ENCODE measurements at regions not wholly inside any gene's neighbourhood (a gene's known extent, or its start where the extent isn't known, plus 50 kb on each side); places are given as distances from the start of the nearest gene placed in this dataset.
A peak's percentile ranks its signal among the peaks of the same experiment; 100 is the strongest.

- no peak for DNase-seq
- intact Hi-C loops (cut with DNase I) = no loop called here
Observed at GRCh38 chr12:43294916-43295315, 257.1 kb downstream of the ADAMTS20 start.

DNA sequence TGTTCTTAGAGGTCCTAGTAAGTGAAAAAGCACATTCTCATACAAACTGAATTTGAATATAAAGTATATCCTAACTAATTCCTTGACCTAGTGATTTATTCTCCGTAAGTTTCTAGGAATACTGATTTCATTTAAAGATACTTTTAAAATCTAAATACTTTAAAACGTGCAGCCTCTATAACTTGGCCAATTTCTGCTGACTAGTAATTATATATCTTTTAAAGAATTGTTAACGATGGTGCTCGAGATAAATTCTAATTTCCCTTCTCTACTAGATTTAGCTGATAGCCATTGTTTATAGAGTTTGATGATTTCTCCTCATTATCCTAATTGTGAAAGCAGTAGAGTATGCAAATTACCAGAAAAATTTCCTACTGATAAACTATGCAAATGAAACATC is 257.9 kb downstream of the ADAMTS20 start:
- intact Hi-C loops (cut with DNase I) = no loop called here
- no peak for DNase-seq

DNA sequence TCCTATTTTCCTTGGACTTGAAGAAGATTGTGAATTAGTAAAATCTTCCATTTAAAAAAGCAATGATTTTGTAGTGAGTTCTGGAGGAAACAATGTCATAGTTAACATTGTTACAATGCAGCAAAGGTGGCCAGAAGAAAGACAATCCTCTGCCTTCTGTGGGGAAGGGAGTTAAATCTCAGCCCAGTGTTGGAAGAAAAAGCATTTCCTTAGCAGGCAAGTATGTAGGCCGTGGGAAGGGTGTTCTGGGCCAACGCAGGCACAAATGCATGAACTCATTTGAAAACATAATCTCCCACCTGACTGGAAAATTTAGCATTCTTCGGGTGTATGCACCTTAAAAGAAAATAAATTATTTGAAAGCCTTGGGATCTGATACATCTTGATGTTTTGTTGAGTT is 258.6 kb downstream of the ADAMTS20 start:
- peak in 1 of 42 donors; percentile 9 for DNase-seq
- intact Hi-C loops (cut with DNase I) = no loop called here

GRCh38 chr12:43292699-43293098 is 259.3 kb downstream of the ADAMTS20 start:
- no peak for DNase-seq
- intact Hi-C loops (cut with DNase I) = no loop called here

GRCh38 chr12:43291516-43291915 is 260.5 kb downstream of the ADAMTS20 start:
- DNase-seq = peak in 9 of 42 donors; percentile 5 to 46 (median 17)
- intact Hi-C loops (cut with DNase I) = no loop called here

GRCh38 chr12:43290836-43291235 is 261.2 kb downstream of the ADAMTS20 start:
- DNase-seq = no peak
- intact Hi-C loops (cut with DNase I) = no loop called here

GRCh38 chr12:43289426-43289801 is 262.6 kb downstream of the ADAMTS20 start:
- intact Hi-C loops (cut with DNase I) = no loop called here

DNA sequence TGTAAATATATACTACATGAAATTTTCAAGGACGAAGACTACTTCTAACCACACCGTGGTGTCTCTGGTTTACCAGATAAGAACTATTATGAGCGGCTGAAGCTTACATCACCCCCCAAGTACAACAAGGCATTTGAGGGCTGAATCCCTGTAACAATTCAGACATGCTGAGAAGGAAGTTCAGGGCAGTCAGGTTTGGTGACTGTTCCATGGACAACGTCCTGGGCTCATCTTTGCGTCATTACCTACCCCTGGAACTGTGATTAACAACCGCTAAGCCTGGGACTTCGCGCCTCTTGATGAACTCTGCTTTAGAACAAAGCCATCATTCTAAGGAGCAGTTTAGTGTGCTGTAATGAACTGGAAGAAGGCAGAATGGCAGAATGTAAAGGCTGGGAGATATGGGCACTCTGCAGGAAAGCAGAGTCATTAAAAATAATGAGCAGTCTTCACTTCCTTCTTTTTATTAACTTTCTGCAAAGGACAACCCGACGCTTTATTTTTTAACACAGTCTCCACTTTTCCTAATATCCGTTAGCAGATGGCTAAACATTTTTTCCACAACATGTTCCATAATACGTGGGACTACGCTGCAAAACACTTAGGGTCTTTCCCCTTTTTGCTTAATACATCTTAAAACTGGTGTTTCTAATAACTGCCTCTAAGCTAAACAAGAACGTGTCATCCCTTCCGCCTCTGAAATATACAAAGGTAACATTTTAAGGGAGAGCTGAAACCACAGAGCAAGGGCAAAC is 263.2 kb downstream of the ADAMTS20 start:
- intact Hi-C loops (cut with DNase I) = no loop called here
- DNase-seq = no peak

More at GRCh38 chr12:43289426-43289801, 262.6 kb downstream of the ADAMTS20 start:
- no peak for DNase-seq

DNA sequence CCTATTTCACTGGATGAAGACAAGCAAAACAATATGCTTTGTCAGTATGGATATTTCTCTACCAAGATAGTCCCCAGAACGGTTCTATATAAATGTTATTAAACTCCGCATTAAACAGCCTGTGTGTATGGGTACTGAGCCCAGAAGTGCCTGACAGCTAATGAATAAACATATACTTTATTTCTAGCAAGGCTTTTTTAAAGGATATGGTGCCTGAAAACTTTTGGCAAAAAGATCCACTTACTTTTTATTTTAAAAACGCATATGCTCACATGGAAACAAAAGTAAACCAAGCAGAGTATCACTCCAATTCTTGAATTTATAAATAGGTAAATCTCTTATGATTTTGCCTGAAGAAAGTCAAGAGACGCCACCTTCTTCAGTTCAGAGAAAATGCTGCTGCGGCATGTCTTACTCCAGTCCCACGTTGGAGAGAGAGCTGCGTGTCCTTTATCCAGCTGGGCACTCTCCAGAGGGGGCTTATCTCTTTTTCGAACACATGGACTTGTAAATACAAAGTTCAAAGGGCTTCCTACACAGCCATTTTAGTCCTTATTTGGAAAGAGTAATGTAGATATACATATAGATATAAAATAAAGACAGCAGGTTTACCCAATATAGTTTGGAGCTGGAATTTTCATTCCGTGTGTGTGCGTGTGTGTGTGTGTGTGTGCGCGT is 264.2 kb downstream of the ADAMTS20 start:
- DNase-seq = no peak
- intact Hi-C loops (cut with DNase I) = no loop called here

- intact Hi-C loops (cut with DNase I) = no loop called here
- DNase-seq = no peak
Observed at GRCh38 chr12:43286986-43287385, 265.0 kb downstream of the ADAMTS20 start.

DNA sequence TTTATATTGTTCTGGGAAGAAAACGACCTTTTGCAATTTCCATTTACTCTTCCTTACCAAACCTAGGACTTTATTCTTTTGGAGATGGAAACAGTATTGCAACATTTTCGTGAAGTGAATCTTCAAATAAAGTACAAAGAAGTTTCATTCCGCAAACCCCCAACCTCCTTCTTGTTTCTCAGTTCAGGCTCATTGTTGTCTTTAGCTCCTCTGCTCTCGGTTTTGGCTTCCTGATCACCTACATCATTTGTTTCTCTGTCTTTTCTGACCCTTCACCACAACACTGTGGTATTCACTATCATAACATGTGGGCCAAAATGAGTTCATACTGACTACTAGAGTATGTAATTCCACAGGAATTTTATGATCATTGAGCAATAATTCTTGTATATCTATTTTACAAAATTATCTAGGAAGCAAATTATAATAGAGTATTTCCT is 266.8 kb downstream of the ADAMTS20 start:
- intact Hi-C loops (cut with DNase I) = no loop called here
- no peak for DNase-seq

- no peak for DNase-seq
- intact Hi-C loops (cut with DNase I) = no loop called here
Observed at GRCh38 chr12:43284486-43285158, 267.4 kb downstream of the ADAMTS20 start.

DNA sequence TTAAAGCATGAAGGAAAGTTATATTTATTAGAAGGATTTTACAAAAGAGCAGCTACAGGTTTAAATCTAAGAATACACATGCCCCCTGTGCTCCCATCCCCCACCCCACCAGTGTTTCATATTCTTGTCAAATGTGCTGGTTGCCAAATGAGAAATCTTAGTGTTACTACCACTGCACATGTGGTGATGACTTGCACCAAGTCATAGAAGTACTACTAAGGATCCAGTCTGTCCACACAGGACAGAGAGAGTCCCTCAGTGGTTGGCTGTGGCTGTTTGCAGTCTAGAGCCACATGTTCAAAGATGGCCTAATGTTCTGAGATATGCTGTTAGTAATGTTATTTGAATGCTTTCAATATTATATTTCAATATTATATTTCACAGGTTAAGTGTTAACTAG is 268.8 kb downstream of the ADAMTS20 start:
- DNase-seq = no peak
- intact Hi-C loops (cut with DNase I) = no loop called here

- DNase-seq = no peak
- intact Hi-C loops (cut with DNase I) = no loop called here
Observed at GRCh38 chr12:43282106-43282505, 269.9 kb downstream of the ADAMTS20 start.

DNA sequence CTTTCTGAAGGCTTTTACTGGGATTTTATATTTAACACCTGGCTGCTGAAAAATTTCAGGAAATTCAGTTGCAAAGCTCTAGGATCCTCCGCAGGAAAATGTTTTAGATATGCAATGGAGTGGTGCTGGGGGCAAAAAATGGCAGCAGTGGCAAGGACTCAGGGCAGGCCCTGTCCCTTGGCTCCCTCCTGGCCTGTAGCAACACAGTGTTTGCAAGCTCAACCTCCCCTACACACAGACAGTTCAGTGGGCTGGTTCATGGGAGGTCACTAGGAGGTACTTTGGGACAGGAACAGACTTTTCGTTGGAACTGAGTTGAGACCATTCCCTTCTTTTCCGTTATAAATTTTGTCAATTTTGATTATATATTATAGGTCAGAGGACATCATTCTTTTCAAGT is 270.4 kb downstream of the ADAMTS20 start:
- intact Hi-C loops (cut with DNase I) = no loop called here
- no peak for DNase-seq

GRCh38 chr12:43278541-43278832 is 273.5 kb downstream of the ADAMTS20 start:
- no peak for DNase-seq
- intact Hi-C loops (cut with DNase I) = no loop called here

DNA sequence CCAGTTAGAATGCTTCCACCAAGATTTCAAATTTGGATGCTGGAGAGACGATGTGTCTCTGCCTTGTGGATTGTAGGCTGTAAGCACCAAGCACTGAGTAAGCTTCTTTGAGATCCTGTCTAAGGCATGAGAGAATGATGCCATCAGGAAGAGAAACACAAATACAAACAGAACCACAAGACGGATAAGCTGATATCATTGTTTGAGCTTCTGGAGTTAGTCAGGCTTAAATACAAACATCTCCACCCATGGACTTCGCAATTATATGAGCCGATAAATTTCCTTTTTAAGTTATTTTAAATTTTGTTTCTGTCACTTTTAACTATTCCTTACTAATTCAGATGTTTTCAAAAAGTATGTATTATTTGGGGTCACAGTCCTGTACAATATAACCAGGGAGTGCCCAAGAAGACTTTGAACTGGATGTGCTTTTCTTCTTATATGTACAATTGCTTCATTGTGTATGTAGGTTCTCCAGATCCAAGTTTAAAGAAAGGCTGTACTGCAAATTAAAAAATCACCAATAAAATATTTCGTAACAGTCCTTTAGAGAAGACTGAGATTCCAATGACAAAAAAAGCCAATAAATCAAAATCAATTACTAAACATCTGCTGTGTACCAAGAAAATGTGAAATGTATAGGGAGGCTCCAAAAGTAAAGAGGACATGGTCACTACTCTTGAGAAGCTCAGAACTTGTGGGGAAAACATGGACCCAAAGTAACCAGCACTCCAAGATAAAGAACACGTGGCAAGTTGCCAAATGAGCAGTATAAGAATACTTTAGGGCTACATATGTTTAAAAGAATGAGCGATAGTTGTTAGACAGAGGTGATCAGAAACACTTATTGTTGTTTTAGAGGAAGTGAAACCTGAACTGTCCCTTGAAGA is 274.1 kb downstream of the ADAMTS20 start:
- no peak for DNase-seq
- intact Hi-C loops (cut with DNase I) = no loop called here

DNA sequence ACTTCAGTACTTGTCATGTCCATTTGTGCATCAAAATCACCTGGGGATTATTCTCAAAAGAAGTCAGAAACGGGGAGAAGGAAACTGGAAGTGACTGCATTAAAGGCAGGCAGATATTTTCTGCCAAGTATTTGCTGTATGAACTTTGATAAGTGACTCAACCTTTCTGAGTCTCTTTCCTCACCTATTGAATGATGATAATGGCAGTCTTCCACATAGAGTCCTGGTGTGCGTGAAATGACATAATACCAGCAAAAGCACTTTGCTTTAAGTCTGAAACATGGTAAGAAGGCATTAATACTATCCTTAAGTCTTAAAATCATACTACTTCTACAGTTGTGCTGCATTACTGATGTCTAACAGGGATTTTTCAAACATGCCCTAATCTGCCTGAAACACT is 278.5 kb downstream of the ADAMTS20 start:
- no peak for DNase-seq
- intact Hi-C loops (cut with DNase I) = no loop called here

DNA sequence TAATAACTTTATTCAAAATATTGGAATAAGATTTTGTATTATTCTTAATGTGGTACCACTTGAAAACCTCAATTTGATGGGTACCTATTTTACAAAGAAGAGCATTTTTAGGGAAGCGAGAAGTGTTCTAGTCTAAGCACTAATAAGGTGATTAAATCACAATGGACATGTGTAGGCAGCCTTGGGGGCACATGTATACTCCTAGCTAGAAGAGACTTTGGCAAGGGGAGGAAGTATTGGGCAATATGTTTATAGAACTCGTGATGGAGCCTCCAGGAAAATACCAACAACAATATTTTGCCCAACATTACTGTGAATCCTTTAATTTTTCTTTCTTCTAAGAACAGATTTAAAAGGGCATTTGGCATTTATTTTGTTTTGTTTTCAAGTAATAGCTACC is 280.3 kb downstream of the ADAMTS20 start:
- DNase-seq = no peak
- intact Hi-C loops (cut with DNase I) = no loop called here

GRCh38 chr12:43267818-43268217 is 284.2 kb downstream of the ADAMTS20 start:
- intact Hi-C loops (cut with DNase I) = no loop called here
- DNase-seq = no peak

Data from head of caudate nucleus (tissue), 42 donors.